Gastrocnemius medialis (tissue), 4 donors: ENCODE measurements at regions not wholly inside any gene's neighbourhood (a gene's known extent, or its start where the extent isn't known, plus 50 kb on each side); places are given as distances from the start of the nearest gene placed in this dataset.

ENCODE experiments used
- POLR2A ChIP-seq, 2 donors: fragments of 450-650 bp; IDR thresholded peaks; one replicate each; pipeline ENCODE4 v1.6.1; 2017; ENCODE audit warnings: antibody characterized with exemption in 2 of 2, mild to moderate bottlenecking in 2 of 2, moderate library complexity in 2 of 2
- TF ChIP-seq, protein P1 (sequence below), 5 experiments: fragments of 450-650 bp in 3 of 5; fragments of 200-600 bp in 2 of 5; sonication (generic) in 2 of 5; IDR thresholded peaks in 4 of 5; conservative IDR thresholded peaks in 1 of 5; 1 replicate in 4 of 5; 2 replicates in 1 of 5; pipeline ENCODE4 v1.5.1; 2016 to 2019; ENCODE audit warnings: antibody characterized with exemption in 5 of 5, mild to moderate bottlenecking in 3 of 5, moderate library complexity in 3 of 5

DNA sequence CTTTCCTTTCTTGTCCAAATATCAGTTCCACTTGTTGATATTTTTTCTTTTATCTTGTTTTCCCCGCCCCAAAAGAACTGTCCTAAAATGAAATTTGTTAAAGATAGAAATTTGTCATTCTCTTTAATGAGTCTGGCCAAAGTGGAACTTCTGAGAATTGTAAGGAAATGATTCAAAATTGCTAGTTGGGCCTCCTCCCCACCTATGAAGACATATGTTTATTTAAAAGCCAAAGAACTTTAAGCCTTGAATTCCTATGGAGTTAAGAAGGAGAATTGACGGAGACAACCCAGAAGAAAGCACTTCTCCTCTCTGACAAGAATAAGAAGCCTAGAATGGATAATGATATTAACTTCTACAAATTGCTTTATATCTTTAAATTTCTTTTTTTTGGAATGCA lies 59.1 kb upstream of the ALDH1A1 start:
- TF ChIP-seq, protein P1, sequence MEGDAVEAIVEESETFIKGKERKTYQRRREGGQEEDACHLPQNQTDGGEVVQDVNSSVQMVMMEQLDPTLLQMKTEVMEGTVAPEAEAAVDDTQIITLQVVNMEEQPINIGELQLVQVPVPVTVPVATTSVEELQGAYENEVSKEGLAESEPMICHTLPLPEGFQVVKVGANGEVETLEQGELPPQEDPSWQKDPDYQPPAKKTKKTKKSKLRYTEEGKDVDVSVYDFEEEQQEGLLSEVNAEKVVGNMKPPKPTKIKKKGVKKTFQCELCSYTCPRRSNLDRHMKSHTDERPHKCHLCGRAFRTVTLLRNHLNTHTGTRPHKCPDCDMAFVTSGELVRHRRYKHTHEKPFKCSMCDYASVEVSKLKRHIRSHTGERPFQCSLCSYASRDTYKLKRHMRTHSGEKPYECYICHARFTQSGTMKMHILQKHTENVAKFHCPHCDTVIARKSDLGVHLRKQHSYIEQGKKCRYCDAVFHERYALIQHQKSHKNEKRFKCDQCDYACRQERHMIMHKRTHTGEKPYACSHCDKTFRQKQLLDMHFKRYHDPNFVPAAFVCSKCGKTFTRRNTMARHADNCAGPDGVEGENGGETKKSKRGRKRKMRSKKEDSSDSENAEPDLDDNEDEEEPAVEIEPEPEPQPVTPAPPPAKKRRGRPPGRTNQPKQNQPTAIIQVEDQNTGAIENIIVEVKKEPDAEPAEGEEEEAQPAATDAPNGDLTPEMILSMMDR (IDR thresholded peaks at IDR 0.05 in 4 of 5, conservative IDR thresholded peaks at IDR 0.05 in 1 of 5) = no peak
- TF ChIP-seq POLR2A (IDR thresholded peaks at IDR 0.05) = no peak
